ENCODE measurements at regions not wholly inside any gene's neighbourhood (a gene's known extent, or its start where the extent isn't known, plus 50 kb on each side); places are given as distances from the start of the nearest gene placed in this dataset.

- Histone ChIP-seq H3K4me3 (ENCODE audit: low read length) (no peak overlapping the region), H3K9me3 (ENCODE audit: insufficient read depth, low read depth, low read length) (no peaks in the 10 kb centered on the region), H3K9ac (ENCODE audit: low read depth, low read length) (no peak overlapping the region), H3K4me1 (ENCODE audit: insufficient read depth, low read length) (no peaks in the 10 kb centered on the region), H3K36me3 (ENCODE audit: insufficient read depth, low read depth, low read length) (no peaks in the 10 kb centered on the region), H3K27ac (ENCODE audit: low read length) (no peak overlapping the region), H3K27me3 (ENCODE audit: insufficient read depth, low read length) (no peaks in the 10 kb centered on the region)
These were observed 272.4 kb downstream of the MEF2C start for GRCh38 chr5:88610586-88610985.

GRCh38 chr5:88607492-88607891 lies 275.5 kb downstream of the MEF2C start:
- Histone ChIP-seq H3K4me1 (ENCODE audit: insufficient read depth, low read length) (no peaks in the 10 kb centered on the region), H3K27ac (ENCODE audit: low read length) (no peak overlapping the region), H3K4me3 (ENCODE audit: low read length) (no peak overlapping the region), H3K9me3 (ENCODE audit: insufficient read depth, low read depth, low read length) (no peaks in the 10 kb centered on the region), H3K27me3 (ENCODE audit: insufficient read depth, low read length) (no peaks in the 10 kb centered on the region), H3K36me3 (ENCODE audit: insufficient read depth, low read depth, low read length) (no peaks in the 10 kb centered on the region), H3K9ac (ENCODE audit: low read depth, low read length) (no peak overlapping the region)

GRCh38 chr5:88606626-88607025 lies 276.4 kb downstream of the MEF2C start:
- Histone ChIP-seq H3K27me3 (ENCODE audit: insufficient read depth, low read length) (no peaks in the 10 kb centered on the region), H3K4me3 (ENCODE audit: low read length) (no peak overlapping the region), H3K27ac (ENCODE audit: low read length) (no peak overlapping the region), H3K36me3 (ENCODE audit: insufficient read depth, low read depth, low read length) (no peaks in the 10 kb centered on the region), H3K4me1 (ENCODE audit: insufficient read depth, low read length) (no peaks in the 10 kb centered on the region), H3K9me3 (ENCODE audit: insufficient read depth, low read depth, low read length) (no peaks in the 10 kb centered on the region), H3K9ac (ENCODE audit: low read depth, low read length) (no peak overlapping the region)

DNA sequence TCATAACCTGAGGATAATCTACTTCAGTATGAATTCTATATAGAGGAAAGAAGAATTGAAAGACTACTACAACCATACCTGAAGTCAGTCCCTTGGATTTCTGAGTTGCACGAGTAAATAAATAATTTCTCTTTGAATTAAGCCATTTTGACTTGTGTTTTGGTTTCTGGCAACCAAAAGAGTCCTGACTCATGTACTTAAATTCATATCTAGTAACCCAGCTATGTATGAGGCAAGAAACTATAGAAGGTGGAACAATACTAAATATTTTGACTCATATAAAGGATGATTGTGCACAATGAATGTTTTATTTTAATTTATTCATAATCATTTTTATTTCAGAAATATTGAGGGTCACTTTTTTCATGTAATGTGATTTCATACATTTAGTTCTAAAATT lies 276.8 kb downstream of the MEF2C start:
- Histone ChIP-seq H3K4me1 (ENCODE audit: insufficient read depth, low read length) (no peaks in the 10 kb centered on the region), H3K9ac (ENCODE audit: low read depth, low read length) (no peak overlapping the region), H3K9me3 (ENCODE audit: insufficient read depth, low read depth, low read length) (no peaks in the 10 kb centered on the region), H3K4me3 (ENCODE audit: low read length) (no peak overlapping the region), H3K36me3 (ENCODE audit: insufficient read depth, low read depth, low read length) (no peaks in the 10 kb centered on the region), H3K27ac (ENCODE audit: low read length) (no peak overlapping the region), H3K27me3 (ENCODE audit: insufficient read depth, low read length) (no peaks in the 10 kb centered on the region)

- Histone ChIP-seq H3K27me3 (ENCODE audit: insufficient read depth, low read length) (no peaks in the 10 kb centered on the region), H3K9me3 (ENCODE audit: insufficient read depth, low read depth, low read length) (no peaks in the 10 kb centered on the region), H3K4me1 (ENCODE audit: insufficient read depth, low read length) (no peaks in the 10 kb centered on the region), H3K36me3 (ENCODE audit: insufficient read depth, low read depth, low read length) (no peaks in the 10 kb centered on the region), H3K9ac (ENCODE audit: low read depth, low read length) (no peak overlapping the region), H3K27ac (ENCODE audit: low read length) (no peak overlapping the region), H3K4me3 (ENCODE audit: low read length) (no peak overlapping the region)
These were observed 280.4 kb downstream of the MEF2C start for GRCh38 chr5:88602584-88602983.

GRCh38 chr5:88594441-88594840 lies 288.5 kb downstream of the MEF2C start:
- Histone ChIP-seq H3K4me3 (ENCODE audit: low read length) (no peak overlapping the region), H3K4me1 (ENCODE audit: insufficient read depth, low read length) (no peaks in the 10 kb centered on the region), H3K9me3 (ENCODE audit: insufficient read depth, low read depth, low read length) (no peaks in the 10 kb centered on the region), H3K27me3 (ENCODE audit: insufficient read depth, low read length) (no peaks in the 10 kb centered on the region), H3K9ac (ENCODE audit: low read depth, low read length) (no peak overlapping the region), H3K27ac (ENCODE audit: low read length) (no peak overlapping the region), H3K36me3 (ENCODE audit: insufficient read depth, low read depth, low read length) (no peaks in the 10 kb centered on the region)

GRCh38 chr5:88588609-88589008 lies 294.4 kb downstream of the MEF2C start:
- no peak overlapping the region for H3K9ac ChIP-seq (ENCODE audit: low read depth, low read length)
- H3K36me3 ChIP-seq (ENCODE audit: insufficient read depth, low read depth, low read length): no peaks in the 10 kb centered on the region
- H3K4me3 ChIP-seq (ENCODE audit: low read length): no peak overlapping the region
- peaks cover 5% of the 10 kb centered on the region; the same call in 1 of the 2 replicates for H3K9me3 ChIP-seq (ENCODE audit: insufficient read depth, low read depth, low read length)
- H3K4me1 ChIP-seq (ENCODE audit: insufficient read depth, low read length): no peaks in the 10 kb centered on the region
- no peaks in the 10 kb centered on the region for H3K27me3 ChIP-seq (ENCODE audit: insufficient read depth, low read length)
- no peak overlapping the region for H3K27ac ChIP-seq (ENCODE audit: low read length)

DNA sequence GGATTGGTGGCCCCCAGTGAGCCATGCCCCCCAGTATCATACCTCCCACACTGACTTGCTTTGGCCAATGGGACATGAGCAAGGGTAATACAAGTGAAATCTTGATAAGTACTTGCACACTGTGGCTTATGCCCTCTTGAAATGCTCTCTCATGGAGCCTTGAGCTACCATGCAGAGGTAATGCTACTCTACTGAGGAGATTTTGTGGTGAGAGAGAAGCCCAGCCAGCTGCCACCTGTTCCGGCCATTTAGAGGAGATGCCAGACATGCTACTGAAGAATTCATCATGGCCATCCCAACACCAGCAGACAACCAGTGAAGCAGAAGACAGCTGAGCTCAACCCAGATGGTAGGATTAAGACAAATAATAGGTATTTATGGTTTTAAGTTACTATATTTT lies 299.5 kb downstream of the MEF2C start:
- Histone ChIP-seq H3K4me1 (ENCODE audit: insufficient read depth, low read length) (no peaks in the 10 kb centered on the region), H3K27ac (ENCODE audit: low read length) (no peak overlapping the region), H3K9me3 (ENCODE audit: insufficient read depth, low read depth, low read length) (peaks cover 5% of the 10 kb centered on the region; the same call in 1 of the 2 replicates), H3K27me3 (ENCODE audit: insufficient read depth, low read length) (no peaks in the 10 kb centered on the region), H3K4me3 (ENCODE audit: low read length) (no peak overlapping the region), H3K9ac (ENCODE audit: low read depth, low read length) (no peak overlapping the region), H3K36me3 (ENCODE audit: insufficient read depth, low read depth, low read length) (no peaks in the 10 kb centered on the region)

DNA sequence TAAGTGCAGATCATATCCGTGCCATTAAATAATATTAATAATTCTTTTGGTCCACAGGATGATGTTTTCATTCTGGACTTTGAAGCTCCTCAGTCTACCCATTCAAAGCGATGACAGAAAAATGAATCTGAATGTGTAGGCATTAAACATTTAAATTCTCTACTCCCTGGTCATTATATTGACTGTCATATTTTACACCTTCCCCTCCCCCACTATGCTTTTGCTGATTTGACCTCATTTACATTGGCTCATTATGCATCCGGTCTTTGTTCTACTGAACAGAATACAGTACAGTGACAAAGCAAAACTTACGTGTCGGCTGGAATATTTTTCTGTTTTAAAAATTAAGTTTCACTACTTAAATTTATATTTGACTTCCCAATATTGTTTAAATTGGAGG lies 289.7 kb upstream of the TMEM161B start:
- Histone ChIP-seq H3K27me3 (ENCODE audit: insufficient read depth, low read length) (no peaks in the 10 kb centered on the region), H3K4me1 (ENCODE audit: insufficient read depth, low read length) (peaks cover 12% of the 10 kb centered on the region; the same call in 1 of the 2 replicates), H3K27ac (ENCODE audit: low read length) (no peak overlapping the region), H3K36me3 (ENCODE audit: insufficient read depth, low read depth, low read length) (no peaks in the 10 kb centered on the region), H3K9ac (ENCODE audit: low read depth, low read length) (no peak overlapping the region), H3K9me3 (ENCODE audit: insufficient read depth, low read depth, low read length) (no peaks in the 10 kb centered on the region), H3K4me3 (ENCODE audit: low read length) (no peak overlapping the region)

- Histone ChIP-seq H3K27ac (ENCODE audit: low read length) (no peak overlapping the region), H3K9ac (ENCODE audit: low read depth, low read length) (no peak overlapping the region), H3K4me1 (ENCODE audit: insufficient read depth, low read length) (peaks cover 12% of the 10 kb centered on the region; the same call in 1 of the 2 replicates), H3K4me3 (ENCODE audit: low read length) (no peak overlapping the region), H3K36me3 (ENCODE audit: insufficient read depth, low read depth, low read length) (no peaks in the 10 kb centered on the region), H3K9me3 (ENCODE audit: insufficient read depth, low read depth, low read length) (no peaks in the 10 kb centered on the region), H3K27me3 (ENCODE audit: insufficient read depth, low read length) (no peaks in the 10 kb centered on the region)
These were observed 289.2 kb upstream of the TMEM161B start for GRCh38 chr5:88557881-88558280.

- Histone ChIP-seq H3K36me3 (ENCODE audit: insufficient read depth, low read depth, low read length) (no peaks in the 10 kb centered on the region), H3K27ac (ENCODE audit: low read length) (no peak overlapping the region), H3K4me3 (ENCODE audit: low read length) (no peak overlapping the region), H3K27me3 (ENCODE audit: insufficient read depth, low read length) (no peaks in the 10 kb centered on the region), H3K9me3 (ENCODE audit: insufficient read depth, low read depth, low read length) (no peaks in the 10 kb centered on the region), H3K9ac (ENCODE audit: low read depth, low read length) (no peak overlapping the region), H3K4me1 (ENCODE audit: insufficient read depth, low read length) (peaks cover 14% of the 10 kb centered on the region; the same call in 1 of the 2 replicates)
These were observed 288.5 kb upstream of the TMEM161B start for GRCh38 chr5:88557131-88557530.

DNA sequence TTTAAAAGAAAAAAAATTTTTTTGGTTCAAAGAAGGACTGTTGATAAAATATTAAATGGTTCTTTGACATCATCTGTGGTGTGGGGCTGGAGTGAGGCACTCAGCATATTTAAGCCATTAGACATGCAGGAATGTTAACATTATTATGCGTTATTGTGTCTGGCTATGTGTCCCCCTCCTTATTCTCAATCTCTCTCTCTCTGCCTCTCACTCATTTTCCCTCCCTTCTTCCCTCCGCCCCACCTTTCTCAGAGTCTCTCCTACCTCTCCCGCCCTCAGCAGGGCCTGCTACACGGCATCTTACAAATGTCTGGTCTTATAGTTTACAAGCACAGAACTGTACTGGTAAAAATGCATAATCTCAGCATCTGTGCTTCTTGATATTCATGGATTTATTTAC lies 287.8 kb upstream of the TMEM161B start:
- Histone ChIP-seq H3K4me3 (ENCODE audit: low read length) (no peak overlapping the region), H3K4me1 (ENCODE audit: insufficient read depth, low read length) (peaks cover 14% of the 10 kb centered on the region; the same call in 1 of the 2 replicates), H3K9me3 (ENCODE audit: insufficient read depth, low read depth, low read length) (no peaks in the 10 kb centered on the region), H3K9ac (ENCODE audit: low read depth, low read length) (no peak overlapping the region), H3K27me3 (ENCODE audit: insufficient read depth, low read length) (no peaks in the 10 kb centered on the region), H3K36me3 (ENCODE audit: insufficient read depth, low read depth, low read length) (no peaks in the 10 kb centered on the region), H3K27ac (ENCODE audit: low read length) (no peak overlapping the region)

DNA sequence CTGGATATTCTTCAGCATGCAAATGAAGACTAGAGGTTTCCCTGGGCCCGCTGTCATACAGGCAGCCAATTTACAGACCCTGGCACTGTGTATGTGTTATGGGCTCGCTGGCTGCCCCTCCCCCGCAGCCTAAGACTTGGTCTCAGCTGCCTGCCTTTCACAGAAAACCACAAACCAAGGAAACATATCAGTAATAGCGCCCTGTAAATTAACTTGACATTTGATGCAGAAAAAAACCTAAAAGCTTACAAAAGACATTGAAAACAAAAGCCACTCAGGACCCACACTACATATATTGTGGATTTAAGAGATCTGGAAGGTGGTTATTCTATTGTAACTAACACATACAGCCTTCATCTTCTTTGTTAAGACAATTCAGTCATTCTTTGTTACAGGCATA lies 287.0 kb upstream of the TMEM161B start:
- Histone ChIP-seq H3K36me3 (ENCODE audit: insufficient read depth, low read depth, low read length) (no peaks in the 10 kb centered on the region), H3K4me3 (ENCODE audit: low read length) (no peak overlapping the region), H3K9me3 (ENCODE audit: insufficient read depth, low read depth, low read length) (no peaks in the 10 kb centered on the region), H3K27ac (ENCODE audit: low read length) (no peak overlapping the region), H3K9ac (ENCODE audit: low read depth, low read length) (no peak overlapping the region), H3K4me1 (ENCODE audit: insufficient read depth, low read length) (peaks cover 14% of the 10 kb centered on the region; the same call in 1 of the 2 replicates), H3K27me3 (ENCODE audit: insufficient read depth, low read length) (no peaks in the 10 kb centered on the region)

All from iPS-20b (cell line).